ENCODE measurements at regions not wholly inside any gene's neighbourhood (a gene's known extent, or its start where the extent isn't known, plus 50 kb on each side); places are given as distances from the start of the nearest gene placed in this dataset.

DNA sequence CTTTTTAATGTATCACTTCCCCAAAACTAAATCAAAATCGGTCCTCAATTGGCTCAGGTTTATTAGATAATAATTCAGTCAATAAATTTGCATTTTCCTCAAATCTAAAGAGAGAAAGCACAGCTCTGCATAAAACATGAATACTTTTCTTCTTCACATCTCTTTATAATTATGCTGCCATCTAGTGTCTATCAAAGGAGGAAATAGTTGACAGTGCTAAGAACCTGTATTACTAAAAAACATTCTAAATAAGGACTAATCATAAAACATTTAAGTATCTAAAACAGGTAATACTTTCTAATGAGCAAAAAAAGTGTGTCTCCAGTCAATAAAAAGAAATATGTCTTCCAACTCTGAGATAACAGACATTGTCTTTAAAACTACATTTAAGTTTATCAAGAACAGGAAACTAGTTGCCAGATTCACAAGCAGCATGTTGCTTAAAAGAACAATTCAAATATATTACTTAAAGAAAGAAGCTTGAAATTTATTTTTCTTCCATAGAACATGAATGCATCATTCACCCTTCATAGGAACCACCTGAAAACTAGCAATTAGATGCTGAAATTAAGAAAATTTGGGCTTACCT, 56.5 kb upstream of the DST start:
- ChIA-PET POLR2A (interaction anchor here (1.0 to 1.5 kb wide), 2 partner anchors 14 to 16 kb away, joined by 3 read pairs; no protein-coding TSS in a partner anchor), CTCF (ENCODE audit: low intra/inter-chr PET ratio, low total read pairs) (interaction anchor here (0.9 to 3.0 kb wide), 4 partner anchors 10 to 61 kb away, joined by 3 to 65 read pairs (median 6); partner anchors contain the start of gene DST)
- 3% methylated on average over 1 of the region's 1 CpG for WGBS (ENCODE audit: low lambda C conversion rate)

More for the DNA sequence above, 56.5 kb upstream of the DST start:
- H3K4me1 ChIP-seq (ENCODE audit: insufficient read depth, low read length), result no peaks in the 10 kb centered on the region
- BruUV-seq (replicated peaks), result no TSS peak
- no peaks in the 10 kb centered on the region for H4K20me1 ChIP-seq (ENCODE audit: insufficient read depth, low read length)
- no peaks in the 10 kb centered on the region for H3K9me3 ChIP-seq (ENCODE audit: low read length)
- peak; percentile 78 for TF ChIP-seq STAG1 (CRISPR knock-in tag; IDR thresholded peaks at IDR 0.05)
- TF ChIP-seq NONO (IDR thresholded peaks at IDR 0.05), result no peak
- TF ChIP-seq NONO (CRISPR knock-in tag; conservative IDR thresholded peaks at IDR 0.05), result no peak
- peak; percentile 70; the same call in 1 of the 2 replicates for TF ChIP-seq ELF3 (CRISPR knock-in tag; IDR thresholded peaks at IDR 0.05)
- 0 out of 2 replicates have a peak, but pooled peaks have one; percentile 19 for TF ChIP-seq KAT8 (CRISPR knock-in tag; IDR thresholded peaks at IDR 0.05)
- no peak for TF ChIP-seq ETV5 (CRISPR knock-in tag; IDR thresholded peaks at IDR 0.05; ENCODE audit: borderline replicate concordance)
- TF ChIP-seq RAD21 (CRISPR knock-in tag; IDR thresholded peaks at IDR 0.05), result peak; percentile 40; the same call in 1 of the 2 replicates
- TF ChIP-seq SMC3 (IDR thresholded peaks at IDR 0.05; ENCODE audit: low read length), result peak; percentile 78
- peak; percentile 68 for TF ChIP-seq CTCF (CRISPR knock-in tag; IDR thresholded peaks at IDR 0.05)
- TF ChIP-seq ARID3A (IDR thresholded peaks at IDR 0.05; ENCODE audit: low read depth, low read length), result peak; percentile 82
- no peak for TF ChIP-seq NFE2L2 (IDR thresholded peaks at IDR 0.05; ENCODE audit: low read length)
- no peak for TF ChIP-seq AGO1 (IDR thresholded peaks at IDR 0.05; ENCODE audit: low read depth, low read length, poor library complexity, severe bottlenecking)
- no peak for TF ChIP-seq KAT7 (CRISPR knock-in tag; IDR thresholded peaks at IDR 0.05; ENCODE audit: borderline replicate concordance)
- no peak overlapping the region for H2AFZ ChIP-seq (ENCODE audit: low read length)
- DNase-seq (ENCODE audit: low spot score) (peak; percentile 43), ATAC-seq (peak; percentile 54; the same call in 2 of the 3 replicates), FAIRE-seq (peak; percentile 15)
- no peaks in the 10 kb centered on the region for H3K36me3 ChIP-seq (replicated peaks in 1 of 2; ENCODE audit: control insufficient read depth in 1 of 2, insufficient read depth in 2 of 2, low read length in 2 of 2)
- H3K4me3 ChIP-seq (replicated peaks in 1 of 3; ENCODE audit: insufficient read depth in 1 of 3, low read depth in 2 of 3, low read length in 3 of 3), result no peak overlapping the region
- H3K79me2 ChIP-seq (ENCODE audit: insufficient read depth, low read length), result no peaks in the 10 kb centered on the region
- no peak overlapping the region for H3K4me2 ChIP-seq (ENCODE audit: low read depth, low read length)
- H3K9ac ChIP-seq (ENCODE audit: insufficient read depth, low read depth, low read length), result no peak overlapping the region
- no peak overlapping the region for H3K27ac ChIP-seq (ENCODE audit: extremely low read length, insufficient read depth, low read length)
- in situ Hi-C loops (cut with HindIII; ENCODE audit: extremely low pct_ligation_motif_present, low pct_unique_long_range_greater_than_20kb) (no loop called here), intact Hi-C loops (cut with micrococcal nuclease; ENCODE audit: unreplicated experiment) (loop anchor here (1.0 to 10.0 kb wide), 2 partner anchors 62 to 384 kb away; no protein-coding TSS in a partner anchor)
- no peaks in the 10 kb centered on the region for H3K27me3 ChIP-seq (ENCODE audit: control insufficient read depth in 1 of 2, insufficient read depth in 2 of 2, low read length in 2 of 2)

Data from HepG2 (cell line).